Activated naive CD4-positive, alpha-beta T cell treated with anti-CD3 and anti-CD28 coated beads for 36 hours (primary cell): ENCODE measurements at regions not wholly inside any gene's neighbourhood (a gene's known extent, or its start where the extent isn't known, plus 50 kb on each side); places are given as distances from the start of the nearest gene placed in this dataset.
"Not testable (repeated sequence)": the region's sequence is repeated elsewhere in the genome, so short reads cannot be mapped to it uniquely, and the experiment has no call there.

Experiments
- CTCF ChIA-PET: fragments of 350-600 bp; sonication (Branson Sonifier 250); formaldehyde crosslinking; loops from one replicate; lab custom pipeline; 2021; ENCODE audit warnings: antibody characterized with exemption; lab: Charles Lee
- DNase-seq: peaks from one replicate; pipeline ENCODE4 v3.0.0-alpha.2; 2020
- H3K27ac Mint-ChIP-seq: one replicate; pipeline ENCODE4 v1.8.0; 2021; ENCODE audit warnings: mild to moderate bottlenecking, mixed read lengths
- H3K27me3 Mint-ChIP-seq: one replicate; pipeline ENCODE4 v1.8.0; 2021; ENCODE audit warnings: low read depth, mixed read lengths
- H3K36me3 Mint-ChIP-seq: one replicate; pipeline ENCODE4 v1.8.0; 2021; ENCODE audit warnings: low read depth, mixed read lengths
- H3K4me1 Mint-ChIP-seq: one replicate; pipeline ENCODE4 v1.8.0; 2021; ENCODE audit warnings: low read depth, mixed read lengths
- H3K4me3 Mint-ChIP-seq: one replicate; pipeline ENCODE4 v1.8.0; 2021; ENCODE audit warnings: mild to moderate bottlenecking, moderate library complexity, mixed read lengths
- H3K9me3 Mint-ChIP-seq: one replicate; pipeline ENCODE4 v1.8.0; 2021; ENCODE audit warnings: mixed read lengths
- intact Hi-C: fragments of 100-400 bp; cut with micrococcal nuclease; formaldehyde crosslinking; loops from one replicate; pipeline ENCODE4 v1.15.1; 2023

DNA sequence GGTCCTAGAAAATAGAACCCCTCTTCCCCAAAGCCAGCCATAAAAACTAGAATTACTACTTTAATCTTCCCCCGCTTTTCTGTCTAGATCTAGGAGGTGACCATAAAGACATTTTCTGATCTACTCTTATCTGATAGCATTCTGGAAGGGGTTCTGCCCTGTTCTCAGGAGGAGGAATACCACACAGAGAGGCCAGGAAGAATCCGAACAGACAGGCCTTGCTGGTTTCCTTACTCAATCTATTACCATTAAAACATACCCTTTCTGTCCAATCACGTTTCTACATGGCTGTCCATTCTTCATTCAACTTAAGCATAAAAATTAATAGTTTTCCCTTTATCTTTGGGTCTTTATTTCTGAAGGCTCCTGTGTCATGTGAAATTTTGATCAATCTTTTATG, 198.7 kb downstream of the GPAT3 start:
- intact Hi-C loops: no loop called here
- Mint-ChIP-seq H3K36me3 (no peaks in the 10 kb centered on the region), H3K4me3 (no peak overlapping the region), H3K27ac (no peak overlapping the region), H3K9me3 (peaks cover 5% of the 10 kb centered on the region), H3K27me3 (peaks cover 2% of the 10 kb centered on the region), H3K4me1 (no peaks in the 10 kb centered on the region)
- DNase-seq: no peak
- CTCF ChIA-PET: no interaction called here

DNA sequence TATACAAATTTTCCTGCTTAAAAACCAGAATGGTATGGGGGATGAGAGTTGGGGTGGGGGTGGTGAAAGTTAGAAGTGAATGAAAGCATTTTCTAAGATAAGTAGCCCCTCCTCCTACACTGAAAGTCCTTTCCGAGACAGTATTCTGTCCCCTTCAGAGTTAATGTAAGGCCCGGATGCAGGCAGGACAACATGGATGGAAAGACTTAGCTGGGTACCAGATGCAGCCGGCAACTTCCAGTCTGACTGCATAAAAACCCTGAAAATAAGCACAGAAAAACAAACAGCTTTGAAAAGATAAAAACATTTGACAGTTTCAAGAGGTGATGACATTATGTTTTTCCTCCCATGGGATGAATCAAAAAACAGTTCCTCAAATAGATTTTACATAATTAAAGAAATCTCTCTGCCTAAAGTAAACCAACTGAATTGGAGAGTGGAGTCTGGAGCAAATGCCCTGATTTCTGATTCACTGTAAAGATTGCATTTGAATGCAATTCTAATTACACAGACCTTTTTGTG, 196.3 kb downstream of the GPAT3 start:
- CTCF ChIA-PET: no interaction called here

DNA sequence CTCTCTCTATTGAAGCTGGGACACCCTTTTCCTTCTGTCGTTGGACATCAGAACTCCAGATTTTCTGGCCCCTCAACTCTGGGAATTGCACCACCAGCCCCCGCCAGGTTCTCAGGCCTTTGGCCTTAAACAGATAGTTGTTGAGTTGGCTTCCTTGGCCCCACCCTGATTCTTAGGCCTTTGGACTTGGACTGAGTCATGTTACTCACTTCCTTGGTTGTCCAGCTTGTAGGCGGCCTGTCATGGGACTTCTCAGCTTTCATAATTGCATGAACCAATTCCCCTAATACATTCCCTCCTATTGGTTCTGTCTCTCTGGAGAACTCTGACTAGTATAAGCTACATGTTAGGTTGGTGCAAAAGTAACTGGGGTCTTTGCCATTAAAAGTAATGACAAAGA, 195.7 kb downstream of the GPAT3 start:
- Mint-ChIP-seq H3K9me3 (peaks cover 5% of the 10 kb centered on the region), H3K36me3 (no peaks in the 10 kb centered on the region), H3K27me3 (peaks cover 2% of the 10 kb centered on the region), H3K4me1 (no peaks in the 10 kb centered on the region), H3K4me3 (no peak overlapping the region), H3K27ac (no peak overlapping the region)
- no peak for DNase-seq
- CTCF ChIA-PET: no interaction called here
- intact Hi-C loops: no loop called here

More for the DNA sequence above, 196.3 kb downstream of the GPAT3 start:
- DNase-seq: no peak
- Mint-ChIP-seq H3K4me1 (no peaks in the 10 kb centered on the region), H3K9me3 (peaks cover 5% of the 10 kb centered on the region), H3K27me3 (peaks cover 2% of the 10 kb centered on the region), H3K4me3 (no peak overlapping the region), H3K36me3 (no peaks in the 10 kb centered on the region), H3K27ac (no peak overlapping the region)
- intact Hi-C loops: no loop called here

DNA sequence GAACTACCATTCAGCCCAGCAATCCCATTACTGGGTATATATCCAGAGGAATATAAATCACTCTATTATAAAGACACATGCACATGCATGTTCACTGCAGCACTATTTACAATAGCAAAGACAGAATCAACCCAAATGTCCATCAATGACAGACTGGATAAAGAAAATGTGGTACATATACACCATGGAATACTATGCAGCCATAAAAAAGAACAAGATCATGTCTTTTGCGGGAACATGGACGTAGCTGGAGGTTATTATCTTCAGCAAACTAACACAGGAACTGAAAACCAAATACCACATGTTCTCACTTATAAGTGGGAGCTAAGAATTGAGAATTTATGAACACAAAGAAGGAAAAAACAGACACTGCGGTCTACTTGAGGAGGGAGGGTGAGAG, 195.1 kb downstream of the GPAT3 start:
- DNase-seq, H3K4me3 Mint-ChIP-seq, CTCF ChIA-PET, H3K9me3 Mint-ChIP-seq, H3K4me1 Mint-ChIP-seq, H3K27me3 Mint-ChIP-seq, H3K27ac Mint-ChIP-seq, H3K36me3 Mint-ChIP-seq, intact Hi-C loops: not testable (repeated sequence)

DNA sequence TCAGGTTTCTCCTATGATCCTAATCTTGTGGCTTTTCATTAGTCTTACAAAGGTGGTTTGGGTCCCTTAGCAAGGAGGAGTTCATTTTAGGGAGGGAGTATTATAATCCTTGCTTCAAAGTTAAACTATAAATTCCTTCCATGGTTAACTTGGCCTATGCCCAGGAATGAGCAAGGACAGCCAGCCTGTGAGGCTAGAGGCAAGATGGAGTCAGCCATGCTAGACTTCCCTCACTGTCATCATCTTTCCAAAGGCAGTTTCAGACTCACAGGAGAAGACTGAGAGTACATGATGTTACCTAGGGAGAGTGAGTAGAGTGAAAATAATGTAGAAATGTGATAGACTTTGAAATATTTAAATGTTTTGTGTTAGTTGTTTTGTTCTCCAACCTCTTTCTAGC, 192.3 kb downstream of the GPAT3 start:
- peaks cover 7% of the 10 kb centered on the region for H3K27me3 Mint-ChIP-seq
- CTCF ChIA-PET: no interaction called here
- H3K9me3 Mint-ChIP-seq: peaks cover 5% of the 10 kb centered on the region
- intact Hi-C loops: no loop called here
- DNase-seq: no peak
- no peaks in the 10 kb centered on the region for H3K4me1 Mint-ChIP-seq
- H3K27ac Mint-ChIP-seq: no peak overlapping the region
- no peaks in the 10 kb centered on the region for H3K36me3 Mint-ChIP-seq
- no peak overlapping the region for H3K4me3 Mint-ChIP-seq

DNA sequence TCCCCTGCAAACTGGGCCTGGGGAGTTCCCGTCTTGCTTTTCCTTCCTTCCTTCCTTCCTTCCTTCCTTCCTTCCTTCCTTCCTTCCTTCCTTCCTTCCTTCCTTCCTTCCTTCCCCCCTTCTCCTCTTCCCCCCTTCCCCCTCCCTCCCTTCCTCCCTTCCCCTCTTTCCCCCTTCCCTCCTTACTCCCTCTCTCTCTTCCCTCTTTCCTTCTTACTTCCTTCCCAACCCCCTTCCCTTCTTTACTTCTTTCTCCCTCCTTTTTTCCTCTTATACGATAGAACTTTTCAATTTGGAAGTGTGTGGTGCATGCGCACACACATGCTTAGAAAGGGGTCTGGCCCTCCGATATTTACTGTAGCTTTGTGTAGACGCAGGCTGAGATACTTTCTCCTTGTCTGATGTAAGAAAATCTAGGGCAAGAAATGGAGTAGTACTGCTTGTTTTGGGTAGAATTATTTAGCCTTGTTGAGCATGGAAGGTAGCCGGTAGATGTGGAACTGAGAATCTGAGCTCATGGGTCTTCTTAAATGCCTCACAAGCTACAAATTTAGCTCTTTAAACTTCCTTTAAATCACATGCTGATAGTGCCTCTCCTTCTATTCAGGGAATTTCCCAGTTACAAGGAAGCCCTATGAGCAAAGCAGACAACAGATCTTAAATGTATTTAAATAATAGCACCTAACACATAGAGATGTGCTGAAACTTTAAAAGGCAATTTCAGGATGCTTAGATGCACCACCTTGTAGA, 189.6 kb downstream of the GPAT3 start:
- CTCF ChIA-PET: no interaction called here

DNA sequence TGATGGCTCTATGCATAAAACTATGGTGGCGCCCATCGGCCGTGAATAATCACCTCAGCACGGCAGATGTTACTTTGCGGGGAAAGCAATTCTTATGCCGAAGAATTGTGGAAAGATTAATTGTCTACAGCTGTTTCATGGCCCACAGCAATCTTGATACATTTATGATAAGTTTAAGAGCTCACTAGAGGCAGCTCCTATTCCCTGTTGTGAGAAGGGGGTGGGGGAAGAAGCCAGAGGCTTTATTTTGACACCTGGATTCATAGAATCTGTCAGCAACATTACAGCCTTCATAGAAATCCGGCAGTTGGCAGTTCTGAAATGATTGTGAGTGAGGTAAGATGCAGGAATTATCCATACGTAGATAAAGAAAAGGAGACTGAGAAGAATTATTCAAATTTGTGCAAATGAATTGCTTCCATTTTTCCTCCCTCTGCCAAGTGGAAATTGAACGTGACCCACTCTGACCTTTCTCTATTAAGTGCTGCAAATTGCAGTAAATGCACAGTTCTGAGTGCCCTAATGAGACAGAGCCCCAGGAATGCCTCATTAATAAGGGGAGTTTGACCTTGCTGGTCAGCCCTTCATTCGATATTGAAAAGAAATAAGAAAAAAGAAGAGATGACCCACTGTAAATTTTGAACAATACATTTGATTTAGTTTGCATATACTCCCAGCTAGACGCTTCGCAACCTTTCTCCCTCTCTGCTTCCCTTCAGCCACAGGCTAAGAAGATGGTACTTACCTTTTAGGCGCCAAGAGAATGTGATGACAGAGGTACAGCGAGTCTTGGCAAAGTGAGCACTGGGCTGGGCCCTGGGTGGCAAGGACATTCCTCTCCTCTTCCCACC, 188.8 kb downstream of the GPAT3 start:
- Mint-ChIP-seq H3K4me1 (no peaks in the 10 kb centered on the region), H3K36me3 (no peaks in the 10 kb centered on the region), H3K27ac (no peak overlapping the region), H3K27me3 (peaks cover 17% of the 10 kb centered on the region), H3K9me3 (peaks cover 1% of the 10 kb centered on the region), H3K4me3 (no peak overlapping the region)
- DNase-seq: no peak
- intact Hi-C loops: no loop called here
- CTCF ChIA-PET: no interaction called here

More for the DNA sequence above, 189.6 kb downstream of the GPAT3 start:
- Mint-ChIP-seq H3K27me3 (peaks cover 17% of the 10 kb centered on the region), H3K9me3 (peaks cover 1% of the 10 kb centered on the region), H3K36me3 (no peaks in the 10 kb centered on the region), H3K27ac (no peak overlapping the region), H3K4me3 (no peak overlapping the region), H3K4me1 (no peaks in the 10 kb centered on the region)
- DNase-seq: no peak
- intact Hi-C loops: no loop called here

DNA sequence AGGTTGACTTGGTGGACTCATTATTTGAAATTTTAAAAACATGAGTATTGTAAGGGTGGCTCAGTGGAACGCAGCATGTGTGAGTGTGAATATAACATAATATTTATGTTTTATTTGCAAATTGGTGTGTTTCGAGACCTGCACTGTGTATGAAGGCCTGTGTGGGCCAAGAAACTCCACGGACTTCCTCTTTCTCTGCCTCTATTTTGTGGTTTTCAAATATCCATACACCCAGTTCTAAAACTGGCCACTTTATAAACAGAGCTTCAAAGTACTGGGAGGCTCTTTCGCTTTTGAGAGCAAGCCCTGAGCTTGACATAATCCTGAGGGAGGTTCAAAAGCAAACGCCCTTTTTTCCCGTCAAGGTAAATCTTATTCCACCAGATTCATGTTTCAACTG, 187.7 kb downstream of the GPAT3 start:
- intact Hi-C loops: no loop called here
- CTCF ChIA-PET: no interaction called here
- no peaks in the 10 kb centered on the region for H3K4me1 Mint-ChIP-seq
- no peak overlapping the region for H3K27ac Mint-ChIP-seq
- no peak for DNase-seq
- H3K36me3 Mint-ChIP-seq: no peaks in the 10 kb centered on the region
- H3K9me3 Mint-ChIP-seq: no peaks in the 10 kb centered on the region
- H3K4me3 Mint-ChIP-seq: no peak overlapping the region
- peaks cover 17% of the 10 kb centered on the region for H3K27me3 Mint-ChIP-seq

DNA sequence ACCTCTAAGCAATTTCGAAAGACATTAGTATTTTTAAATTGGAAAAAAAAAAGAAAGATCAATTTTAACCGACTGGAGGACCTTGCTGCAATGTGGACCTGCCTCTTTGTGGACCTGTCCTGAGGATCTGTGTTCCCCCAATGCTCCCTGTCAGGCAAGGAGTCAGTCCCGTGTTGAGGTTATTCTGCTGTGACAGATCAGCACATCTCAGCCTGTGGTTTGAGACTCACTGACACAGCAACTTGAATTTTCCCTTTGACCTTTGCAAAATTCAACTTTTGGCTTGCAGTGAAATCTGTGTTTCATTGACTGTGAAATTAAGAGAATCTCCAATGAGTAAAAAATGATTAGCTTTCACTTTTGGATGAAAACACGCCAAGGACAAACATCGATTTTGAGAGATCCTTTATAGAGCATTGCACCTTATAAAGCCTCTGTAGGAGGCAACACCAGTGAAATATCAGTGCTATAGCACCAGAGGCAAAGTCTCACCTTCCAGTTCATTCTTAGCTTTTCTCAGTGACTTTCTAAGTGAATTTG, 186.9 kb downstream of the GPAT3 start:
- DNase-seq: no peak
- intact Hi-C loops: no loop called here
- Mint-ChIP-seq H3K9me3 (no peaks in the 10 kb centered on the region), H3K27ac (no peak overlapping the region), H3K36me3 (no peaks in the 10 kb centered on the region), H3K27me3 (peaks cover 17% of the 10 kb centered on the region), H3K4me1 (no peaks in the 10 kb centered on the region), H3K4me3 (no peak overlapping the region)
- CTCF ChIA-PET: no interaction called here

DNA sequence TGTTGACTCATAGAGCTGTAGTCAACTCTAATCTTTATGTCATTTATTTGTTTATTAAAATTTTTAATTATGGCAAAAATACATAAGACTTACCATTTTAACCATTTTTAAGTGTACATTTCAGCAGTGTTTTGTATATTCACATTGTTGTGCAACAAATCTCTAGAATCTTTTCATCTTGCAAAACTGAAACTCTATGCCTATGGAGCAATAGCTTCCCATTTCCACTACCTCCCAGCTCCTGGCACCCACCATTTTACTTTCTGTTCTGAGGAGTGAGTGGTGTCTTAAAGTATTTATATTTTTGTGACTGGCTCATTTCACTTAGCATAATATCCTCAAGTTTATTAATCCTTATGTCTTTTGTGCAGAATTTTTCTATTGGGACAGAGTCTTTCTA, 181.0 kb downstream of the GPAT3 start:
- H3K9me3 Mint-ChIP-seq: no peaks in the 10 kb centered on the region
- peaks cover 5% of the 10 kb centered on the region for H3K27me3 Mint-ChIP-seq
- H3K4me1 Mint-ChIP-seq: no peaks in the 10 kb centered on the region
- no peak overlapping the region for H3K27ac Mint-ChIP-seq
- no peak overlapping the region for H3K4me3 Mint-ChIP-seq
- intact Hi-C loops: no loop called here
- no peak for DNase-seq
- CTCF ChIA-PET: no interaction called here
- H3K36me3 Mint-ChIP-seq: no peaks in the 10 kb centered on the region

DNA sequence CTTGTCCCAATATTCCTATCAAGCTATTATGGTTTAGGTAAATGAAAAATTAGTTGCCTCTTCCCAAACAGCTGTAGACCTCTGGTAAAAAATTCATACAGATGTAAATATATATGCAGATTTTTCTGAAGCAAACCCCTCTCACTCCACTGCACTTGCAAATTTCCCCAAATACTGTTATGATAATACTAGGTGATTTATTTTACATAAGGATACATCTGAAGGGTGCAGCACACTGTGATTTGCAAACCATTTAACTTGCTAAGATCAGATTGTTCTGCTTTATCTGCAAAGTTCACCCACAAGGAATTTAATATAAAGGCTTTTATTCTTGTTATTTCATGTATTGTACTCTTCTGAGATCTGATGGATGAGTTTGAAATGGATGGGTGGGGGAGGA, 177.0 kb downstream of the GPAT3 start:
- H3K36me3 Mint-ChIP-seq: no peaks in the 10 kb centered on the region
- no peak overlapping the region for H3K4me3 Mint-ChIP-seq
- H3K9me3 Mint-ChIP-seq: no peaks in the 10 kb centered on the region
- peaks cover 2% of the 10 kb centered on the region for H3K27me3 Mint-ChIP-seq
- CTCF ChIA-PET: no interaction called here
- H3K4me1 Mint-ChIP-seq: no peaks in the 10 kb centered on the region
- no peak for DNase-seq
- intact Hi-C loops: no loop called here
- no peak overlapping the region for H3K27ac Mint-ChIP-seq

DNA sequence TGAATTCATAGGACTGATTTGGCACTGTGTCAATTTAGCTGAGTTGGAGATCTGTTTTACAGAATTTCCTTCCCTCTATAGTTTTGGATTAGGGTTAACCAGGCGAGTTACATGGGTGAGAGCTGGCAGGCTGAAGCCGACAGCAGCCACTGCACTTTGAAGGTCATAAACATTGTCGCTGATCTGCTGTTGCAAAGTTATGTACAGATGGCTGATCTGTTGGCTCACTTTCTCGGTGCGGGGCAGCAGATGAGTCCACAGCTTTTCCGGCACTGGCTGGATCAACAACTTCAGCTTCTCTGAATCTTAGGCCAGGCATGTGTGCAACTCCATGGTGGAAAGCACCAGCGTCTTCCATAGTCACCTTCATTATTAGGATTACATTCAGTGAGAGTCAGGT, 173.7 kb downstream of the GPAT3 start:
- Mint-ChIP-seq H3K27ac (no peak overlapping the region), H3K27me3 (peaks cover 4% of the 10 kb centered on the region), H3K4me3 (no peak overlapping the region), H3K9me3 (no peaks in the 10 kb centered on the region), H3K36me3 (no peaks in the 10 kb centered on the region), H3K4me1 (no peaks in the 10 kb centered on the region)
- intact Hi-C loops: no loop called here
- CTCF ChIA-PET: no interaction called here
- no peak for DNase-seq
